ENCODE measurements at regions not wholly inside any gene's neighbourhood (a gene's known extent, or its start where the extent isn't known, plus 50 kb on each side); places are given as distances from the start of the nearest gene placed in this dataset.

DNA sequence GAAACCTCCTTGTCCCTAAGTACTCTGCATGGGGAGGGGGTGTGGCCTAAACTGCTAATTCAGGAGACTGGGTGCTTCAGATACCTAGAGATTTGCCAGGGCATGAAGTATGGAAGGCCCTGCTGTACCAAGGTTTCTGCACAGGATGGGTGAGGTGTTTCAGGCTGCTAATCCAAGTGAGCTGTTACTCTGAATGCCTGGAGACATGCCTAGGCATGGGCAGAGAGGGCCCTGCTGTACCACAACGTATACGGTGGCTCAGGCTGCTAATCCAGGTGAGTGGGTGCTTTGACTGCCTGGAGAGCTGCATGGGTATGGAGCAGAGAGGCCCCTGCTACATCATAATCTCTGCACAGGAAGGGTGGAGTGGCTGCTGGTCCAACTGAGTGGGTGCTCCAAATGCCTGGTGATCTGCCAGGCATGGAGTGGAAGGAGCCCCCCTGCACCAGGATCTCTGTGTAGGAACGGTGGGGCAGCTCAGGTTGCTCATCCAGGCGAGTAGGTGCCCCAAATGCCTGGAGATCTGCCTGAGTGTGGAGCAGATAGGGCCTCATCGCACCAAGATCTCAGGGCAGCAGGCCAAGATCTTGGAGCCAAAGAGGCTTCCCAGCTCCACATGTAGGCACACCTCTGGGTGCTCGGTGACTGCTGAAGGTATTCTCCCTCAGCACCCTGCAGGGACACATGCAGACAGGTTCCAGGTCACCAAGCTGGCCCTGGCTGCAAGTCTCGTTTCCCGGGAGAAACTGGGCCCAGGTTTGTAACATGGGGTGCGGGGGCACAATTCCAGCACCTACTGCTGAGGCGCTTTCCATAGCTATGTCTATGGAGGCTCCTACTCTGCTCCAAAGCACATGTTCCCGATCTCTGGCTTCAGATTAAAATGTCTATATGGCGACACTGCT is 252.5 kb upstream of the PLXNA2 start:
- no peak for DNase-seq
- in situ Hi-C loops (cut with HindIII; ENCODE audit: low pct_ligation_motif_present, low pct_unique_long_range_greater_than_20kb, low sequenced_read_pairs): no loop called here

GRCh38 chr1:208497866-208498541 is 253.8 kb upstream of the PLXNA2 start:
- DNase-seq: no peak

GRCh38 chr1:208499026-208499425 is 254.8 kb upstream of the PLXNA2 start:
- in situ Hi-C loops (cut with HindIII; ENCODE audit: low pct_ligation_motif_present, low pct_unique_long_range_greater_than_20kb, low sequenced_read_pairs): no loop called here
- no peak for DNase-seq

More at GRCh38 chr1:208497866-208498541, 253.8 kb upstream of the PLXNA2 start:
- in situ Hi-C loops (cut with HindIII; ENCODE audit: low pct_ligation_motif_present, low pct_unique_long_range_greater_than_20kb, low sequenced_read_pairs): no loop called here

- no peak for DNase-seq
- in situ Hi-C loops (cut with HindIII; ENCODE audit: low pct_ligation_motif_present, low pct_unique_long_range_greater_than_20kb, low sequenced_read_pairs): no loop called here
These were observed 255.4 kb upstream of the PLXNA2 start for GRCh38 chr1:208499601-208500000.

- no peak for DNase-seq
- in situ Hi-C loops (cut with HindIII; ENCODE audit: low pct_ligation_motif_present, low pct_unique_long_range_greater_than_20kb, low sequenced_read_pairs): no loop called here
These were observed 256.2 kb upstream of the PLXNA2 start for GRCh38 chr1:208500375-208500774.

DNA sequence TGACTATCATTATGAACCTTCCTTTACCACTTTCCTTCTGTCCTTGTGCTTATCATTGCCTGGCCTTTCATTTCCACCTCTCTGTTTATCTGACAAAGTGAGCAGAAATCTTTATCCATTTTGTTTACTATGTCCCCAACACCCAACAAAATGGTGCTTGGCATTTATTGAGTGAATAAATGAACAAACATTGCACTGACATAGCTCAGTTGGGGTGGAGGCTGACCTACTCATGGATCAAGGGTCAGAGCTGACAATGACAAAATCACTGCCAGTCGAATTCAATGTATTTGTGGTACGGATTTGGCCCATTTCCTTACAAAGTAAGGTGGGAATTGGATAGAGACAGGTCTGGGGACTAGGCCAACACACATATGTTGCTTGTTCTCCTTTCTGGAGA is 257.4 kb upstream of the PLXNA2 start:
- no peak for DNase-seq
- in situ Hi-C loops (cut with HindIII; ENCODE audit: low pct_ligation_motif_present, low pct_unique_long_range_greater_than_20kb, low sequenced_read_pairs): no loop called here

GRCh38 chr1:208503787-208504186 is 259.6 kb upstream of the PLXNA2 start:
- in situ Hi-C loops (cut with HindIII; ENCODE audit: low pct_ligation_motif_present, low pct_unique_long_range_greater_than_20kb, low sequenced_read_pairs): no loop called here
- no peak for DNase-seq

GRCh38 chr1:208506812-208507211 is 262.6 kb upstream of the PLXNA2 start:
- in situ Hi-C loops (cut with HindIII; ENCODE audit: low pct_ligation_motif_present, low pct_unique_long_range_greater_than_20kb, low sequenced_read_pairs): no loop called here

DNA sequence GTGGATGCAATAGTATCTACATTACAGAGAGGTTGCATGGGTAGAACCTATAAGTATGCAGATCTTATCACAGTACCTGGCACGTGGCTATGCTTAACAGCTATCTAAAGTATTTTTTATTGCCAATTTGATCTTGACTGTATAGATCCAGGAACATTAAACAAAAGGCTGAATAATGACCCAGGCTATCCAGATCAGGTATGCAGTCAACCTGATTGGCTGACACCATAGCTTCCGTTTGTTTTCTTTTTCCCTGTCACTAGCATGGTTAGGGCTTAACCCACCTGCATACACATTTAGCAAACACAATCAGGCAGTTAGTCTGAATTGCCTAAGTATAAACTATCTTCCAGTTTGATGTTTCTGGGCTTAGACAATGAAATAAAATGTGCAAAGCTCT is 264.9 kb upstream of the PLXNA2 start:
- DNase-seq: no peak
- in situ Hi-C loops (cut with HindIII; ENCODE audit: low pct_ligation_motif_present, low pct_unique_long_range_greater_than_20kb, low sequenced_read_pairs): no loop called here

More at GRCh38 chr1:208506812-208507211, 262.6 kb upstream of the PLXNA2 start:
- DNase-seq: no peak

GRCh38 chr1:208510192-208510952 is 266.2 kb upstream of the PLXNA2 start:
- in situ Hi-C loops (cut with HindIII; ENCODE audit: low pct_ligation_motif_present, low pct_unique_long_range_greater_than_20kb, low sequenced_read_pairs): no loop called here
- peak; percentile 50 for DNase-seq

DNA sequence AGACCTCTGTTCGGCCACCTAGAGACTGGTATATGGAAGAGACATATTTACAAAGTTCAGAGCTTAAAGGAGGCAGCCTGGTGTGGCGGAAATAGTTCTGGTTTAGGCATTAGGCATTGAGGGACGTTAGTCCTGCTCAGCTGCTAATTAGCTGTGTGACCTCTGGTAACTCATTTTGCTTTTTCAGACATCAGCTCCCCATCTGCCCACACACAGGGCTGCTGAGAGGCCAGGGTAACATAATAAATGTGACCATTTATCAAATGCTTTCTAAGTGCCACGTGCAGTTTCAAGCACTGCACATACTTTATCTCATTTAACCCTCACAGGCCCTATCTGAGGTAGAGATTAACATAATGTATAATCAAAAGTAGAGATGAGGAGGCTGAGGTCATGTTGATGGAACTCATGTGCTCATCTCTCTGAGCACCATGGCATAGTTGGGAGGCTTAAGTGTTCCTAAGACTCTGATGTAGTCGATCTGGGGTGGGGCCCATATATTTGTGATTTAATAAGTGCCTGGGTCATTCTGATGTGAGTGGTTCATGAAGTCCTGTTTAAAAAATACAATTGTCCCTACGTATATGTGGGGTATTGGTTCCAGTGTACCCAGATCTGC is 267.2 kb upstream of the PLXNA2 start:
- in situ Hi-C loops (cut with HindIII; ENCODE audit: low pct_ligation_motif_present, low pct_unique_long_range_greater_than_20kb, low sequenced_read_pairs): no loop called here
- no peak for DNase-seq

DNA sequence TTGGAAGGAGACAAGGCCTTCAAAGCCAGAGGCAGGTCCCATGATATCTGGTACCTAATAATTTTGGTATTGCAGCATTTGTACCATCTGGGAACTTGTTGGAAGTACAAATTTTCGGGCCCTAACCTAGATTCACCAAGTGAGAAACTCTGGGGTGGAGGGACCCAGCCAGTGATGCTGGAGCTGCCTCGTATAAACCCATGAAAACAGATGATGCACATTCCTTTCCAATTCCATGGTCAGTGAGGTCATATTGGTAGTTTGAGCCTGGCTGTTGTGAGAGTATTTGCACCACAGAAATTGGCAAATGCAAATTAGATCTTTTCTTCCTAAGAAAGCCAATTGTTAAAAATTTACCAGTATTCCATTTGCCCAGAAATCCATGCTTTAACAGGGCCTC is 269.6 kb upstream of the PLXNA2 start:
- in situ Hi-C loops (cut with HindIII; ENCODE audit: low pct_ligation_motif_present, low pct_unique_long_range_greater_than_20kb, low sequenced_read_pairs): no loop called here
- DNase-seq: no peak

- no peak for DNase-seq
- in situ Hi-C loops (cut with HindIII; ENCODE audit: low pct_ligation_motif_present, low pct_unique_long_range_greater_than_20kb, low sequenced_read_pairs): no loop called here
These were observed 270.9 kb upstream of the PLXNA2 start for GRCh38 chr1:208515129-208515528.

GRCh38 chr1:208516780-208517179 is 272.6 kb upstream of the PLXNA2 start:
- in situ Hi-C loops (cut with HindIII; ENCODE audit: low pct_ligation_motif_present, low pct_unique_long_range_greater_than_20kb, low sequenced_read_pairs): no loop called here
- no peak for DNase-seq

DNA sequence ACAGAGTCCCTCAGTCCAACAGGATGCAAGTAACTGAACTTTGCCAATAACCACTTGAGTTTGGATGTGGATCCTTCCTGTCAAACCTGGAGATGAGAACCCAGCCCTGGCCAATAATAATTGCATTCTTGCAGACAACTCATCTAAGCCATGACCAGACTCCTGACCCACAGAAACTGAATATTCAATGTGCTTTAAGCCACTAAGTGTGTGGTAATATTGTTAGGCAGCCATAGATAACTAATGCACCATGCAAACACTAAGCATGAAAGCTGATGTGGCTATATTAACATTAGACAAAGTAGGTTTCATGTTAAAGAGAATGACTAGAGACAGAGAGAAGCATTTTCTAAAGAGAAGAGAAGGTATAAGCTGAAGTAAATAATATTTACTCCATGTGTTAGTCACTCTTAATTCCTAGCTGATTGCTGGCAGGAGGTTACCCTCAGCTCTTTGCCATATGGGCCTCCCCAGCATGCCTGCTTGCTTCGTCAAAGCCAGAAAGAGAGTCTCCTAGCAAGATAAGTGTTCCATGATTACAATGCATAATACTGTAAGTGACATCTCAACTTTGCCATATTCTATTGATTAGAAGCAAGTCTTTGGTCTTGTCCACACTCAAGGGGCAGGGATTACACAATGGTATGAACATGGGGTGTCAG is 276.4 kb upstream of the PLXNA2 start:
- in situ Hi-C loops (cut with HindIII; ENCODE audit: low pct_ligation_motif_present, low pct_unique_long_range_greater_than_20kb, low sequenced_read_pairs): no loop called here
- no peak for DNase-seq

DNA sequence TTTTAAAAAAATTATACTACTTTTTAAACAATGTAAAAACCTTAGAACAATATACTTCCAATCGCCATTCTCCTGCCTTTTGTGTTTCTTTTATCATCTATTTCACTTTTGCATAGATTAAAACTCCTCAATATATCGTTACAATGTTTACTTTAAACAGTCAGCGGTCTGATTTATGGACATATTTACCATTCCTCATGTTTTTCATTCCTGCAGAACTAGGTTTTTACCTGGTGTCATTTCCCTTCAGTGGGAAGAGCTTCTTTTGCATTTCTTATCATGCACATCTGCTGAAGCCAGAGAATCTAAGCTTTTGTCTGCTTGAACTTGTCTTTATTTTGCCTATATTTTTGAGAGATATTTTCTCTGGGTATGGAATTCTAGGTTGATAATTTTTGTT is 277.4 kb upstream of the PLXNA2 start:
- in situ Hi-C loops (cut with HindIII; ENCODE audit: low pct_ligation_motif_present, low pct_unique_long_range_greater_than_20kb, low sequenced_read_pairs): no loop called here

GRCh38 chr1:208523007-208523406 is 278.8 kb upstream of the PLXNA2 start:
- in situ Hi-C loops (cut with HindIII; ENCODE audit: low pct_ligation_motif_present, low pct_unique_long_range_greater_than_20kb, low sequenced_read_pairs): no loop called here
- DNase-seq: no peak

More for the DNA sequence above, 277.4 kb upstream of the PLXNA2 start:
- no peak for DNase-seq

DNA sequence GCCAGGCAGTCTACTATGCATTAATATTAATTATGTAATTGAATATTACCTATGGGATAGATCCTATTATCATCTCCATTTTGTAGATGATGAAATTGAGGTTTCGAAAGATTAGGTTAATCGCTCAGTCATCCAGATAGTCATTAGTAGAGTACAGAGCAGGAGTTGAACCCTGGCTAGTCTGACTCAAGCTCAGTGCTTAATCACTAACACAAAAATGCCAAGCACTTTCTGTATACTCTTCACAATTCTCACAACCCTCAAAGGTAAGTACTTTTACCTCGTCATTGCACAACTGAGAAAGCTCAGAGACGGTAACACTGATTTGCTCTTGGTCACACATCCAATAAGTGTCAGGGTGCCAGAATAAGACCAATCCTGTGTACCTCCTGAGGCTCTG is 280.2 kb upstream of the PLXNA2 start:
- DNase-seq: no peak
- in situ Hi-C loops (cut with HindIII; ENCODE audit: low pct_ligation_motif_present, low pct_unique_long_range_greater_than_20kb, low sequenced_read_pairs): no loop called here
